GM12878 (cell line): ENCODE measurements at regions not wholly inside any gene's neighbourhood (a gene's known extent, or its start where the extent isn't known, plus 50 kb on each side); places are given as distances from the start of the nearest gene placed in this dataset.

Experiments used
- ATAC-seq: fragments of 200-7000 bp; cut with Tn5 transposase; 3 replicates; pipeline ENCODE4 v1.9.1; 2020; ENCODE audit warnings: mild to moderate bottlenecking, moderate library complexity
- BruUV-seq: library from RNA; stranded (reverse); fragments of 400-500 nt; replicated peaks from 2 replicates; lab custom pipeline; 2021; lab: Mats Ljungman, UMichigan
- CTCF ChIA-PET: fragments of 300-600 bp; sonication (Branson Sonifier 250); formaldehyde crosslinking; extraction: SDS; loops from one replicate; lab custom pipeline; 2021; ENCODE audit warnings: inconsistent platforms; lab: Yijun Ruan, JAX
- POLR2A ChIA-PET: fragments of 350-600 bp; formaldehyde crosslinking; extraction: SDS; loops from one replicate; lab custom pipeline; 2021; ENCODE audit warnings: inconsistent platforms; lab: Charles Lee
- RAD21 ChIA-PET: fragments of 300-600 bp; sonication (Branson Sonifier 250); formaldehyde crosslinking; loops from one replicate; lab custom pipeline; 2023; ENCODE audit warnings: antibody characterized with exemption; ENCODE audit not compliant: unreplicated experiment; lab: Charles Lee
- SMC1A ChIA-PET: fragments of 300-600 bp; sonication (Branson Sonifier 250); formaldehyde crosslinking; loops from one replicate; lab custom pipeline; 2023; ENCODE audit not compliant: unreplicated experiment, uncharacterized antibody; lab: Charles Lee
- DNase-seq: peaks from one replicate; pipeline ENCODE4 v3.0.0-alpha.2; 2011; ENCODE audit warnings: low read depth, low spot score
- FAIRE-seq: peaks from 3 replicates; lab custom pipeline; 2011; peaks lifted over from hg19 to GRCh38; lab: Jason Lieb, UNC
- H2AFZ ChIP-seq: 2 replicates; pipeline ENCODE4 v1.6.0; 2011; ENCODE audit warnings: low read depth, low read length, control low read depth; ENCODE audit not compliant: control insufficient read depth
- H3K27ac ChIP-seq: 2 replicates; pipeline ENCODE4 v1.5.1; 2011; ENCODE audit warnings: control low read depth; ENCODE audit not compliant: control insufficient read depth, insufficient read depth
- H3K27me3 ChIP-seq, 2 experiments: replicated peaks in 1 of 2; 2 replicates each; pipeline versions ENCODE4 v1.6.0 to v1.6.1; 2011; ENCODE audit warnings: low read length in 1 of 2; ENCODE audit not compliant: control insufficient read depth in 2 of 2, insufficient read depth in 2 of 2
- H3K36me3 ChIP-seq, 2 experiments: 2 replicates each; pipeline ENCODE4 v1.5.1; 2011; ENCODE audit warnings: low read length in 1 of 2; ENCODE audit not compliant: control insufficient read depth in 2 of 2, insufficient read depth in 2 of 2
- H3K4me1 ChIP-seq: 2 replicates; pipeline ENCODE4 v1.6.1; 2011; ENCODE audit warnings: mild to moderate bottlenecking, low read length, moderate library complexity, mixed read lengths; ENCODE audit not compliant: control insufficient read depth, insufficient read depth
- H3K4me2 ChIP-seq: 2 replicates; pipeline ENCODE4 v1.6.0; 2011; ENCODE audit warnings: control low read depth; ENCODE audit not compliant: control insufficient read depth, insufficient read depth
- H3K4me3 ChIP-seq: fragments of 200-600 bp; sonication (generic); 2 replicates; pipeline ENCODE4 v1.5.1; 2016
- H3K79me2 ChIP-seq: 2 replicates; pipeline ENCODE4 v1.6.0; 2011; ENCODE audit warnings: low read length; ENCODE audit not compliant: control insufficient read depth, insufficient read depth
- H3K9ac ChIP-seq: 2 replicates; pipeline ENCODE4 v1.8.0; 2011; ENCODE audit warnings: low read length, control low read depth, mixed read lengths; ENCODE audit not compliant: control insufficient read depth, insufficient read depth
- H3K9me3 ChIP-seq: replicated peaks from 3 replicates; pipeline ENCODE4 v1.5.1; 2011; ENCODE audit warnings: mild to moderate bottlenecking, low read length; ENCODE audit not compliant: control insufficient read depth, insufficient read depth
- H4K20me1 ChIP-seq: 2 replicates; pipeline ENCODE4 v1.6.0; 2011; ENCODE audit not compliant: control insufficient read depth, insufficient read depth
- ASH2L ChIP-seq: fragments of 300-600, 200-600 bp; sonication (generic); IDR thresholded peaks from 2 replicates; pipeline ENCODE4 v1.6.1; 2017; ENCODE audit warnings: low read depth, mild to moderate bottlenecking, borderline replicate concordance
- ATF7 ChIP-seq: fragments of 450-650 bp; IDR thresholded peaks from 2 replicates; pipeline ENCODE4 v1.6.1; 2016; ENCODE audit warnings: low read depth, mild to moderate bottlenecking
- BCL3 ChIP-seq: IDR thresholded peaks from 2 replicates; pipeline ENCODE4 v1.6.1; 2011; ENCODE audit warnings: borderline replicate concordance, low read depth, mild to moderate bottlenecking, moderate library complexity, low read length; ENCODE audit not compliant: insufficient read depth, poor library complexity, severe bottlenecking
- CEBPB ChIP-seq, 2 experiments: fragments of 150-350 bp in 1 of 2; IDR thresholded peaks; 2 replicates each; pipeline ENCODE4 v1.6.1; 2012 to 2014; ENCODE audit warnings: low read depth in 2 of 2, low read length in 2 of 2, borderline replicate concordance in 1 of 2, inconsistent platforms in 1 of 2
- CHD4 ChIP-seq: fragments of 200-600 bp; sonication (generic); IDR thresholded peaks from 2 replicates; pipeline ENCODE4 v1.6.1; 2016; ENCODE audit warnings: mild to moderate bottlenecking
- EP300 ChIP-seq, 2 experiments: fragments of 150-350 bp in 1 of 2; IDR thresholded peaks; 2 replicates each; pipeline ENCODE4 v1.6.1; 2011 to 2012; ENCODE audit warnings: low read depth in 2 of 2, low read length in 2 of 2, borderline replicate concordance in 1 of 2, improper control_type of control experiment in 1 of 2, inconsistent platforms in 1 of 2; ENCODE audit not compliant: control insufficient read depth in 1 of 2
- ETV6 ChIP-seq, 2 experiments: fragments of 450-650 bp in 1 of 2; IDR thresholded peaks in 1 of 2; conservative IDR thresholded peaks in 1 of 2; 2 replicates each; pipeline ENCODE4 v1.6.1; 2014; ENCODE audit warnings: antibody characterized with exemption in 1 of 2, borderline replicate concordance in 1 of 2, low read depth in 1 of 2, mild to moderate bottlenecking in 1 of 2, moderate library complexity in 1 of 2
- GATAD2B ChIP-seq: fragments of 450-650 bp; conservative IDR thresholded peaks from 2 replicates; pipeline ENCODE4 v1.6.1; 2017; ENCODE audit warnings: low read depth, mild to moderate bottlenecking, moderate library complexity
- HDAC2 ChIP-seq: fragments of 200-600 bp; sonication (generic); IDR thresholded peaks from 2 replicates; pipeline ENCODE4 v1.6.1; 2017
- IRF3 ChIP-seq: fragments of 450-650 bp; IDR thresholded peaks from 2 replicates; pipeline ENCODE4 v1.6.1; 2014; ENCODE audit warnings: mild to moderate bottlenecking
- KAT2A ChIP-seq: conservative IDR thresholded peaks from 2 replicates; pipeline ENCODE4 v1.6.1; 2011; ENCODE audit warnings: low read depth, low read length; ENCODE audit not compliant: control insufficient read depth
- PAX5 ChIP-seq: IDR thresholded peaks from 2 replicates; pipeline ENCODE4 v1.6.1; 2011; ENCODE audit warnings: low read depth, low read length, borderline replicate concordance
- PKNOX1 ChIP-seq: fragments of 450-650 bp; IDR thresholded peaks from 2 replicates; pipeline ENCODE4 v1.6.1; 2016; ENCODE audit warnings: mild to moderate bottlenecking
- POLR2AphosphoS2 ChIP-seq: IDR thresholded peaks from 2 replicates; pipeline ENCODE4 v1.6.1; 2011; ENCODE audit warnings: low read depth, mild to moderate bottlenecking, low read length, improper control_type of control experiment, moderate library complexity
- RELB ChIP-seq: fragments of 450-650 bp; IDR thresholded peaks from 2 replicates; pipeline ENCODE4 v1.6.1; 2017; ENCODE audit warnings: low read depth, mild to moderate bottlenecking, moderate library complexity
- SMAD1 ChIP-seq: fragments of 450-650 bp; IDR thresholded peaks from 2 replicates; pipeline ENCODE4 v1.6.1; 2018; ENCODE audit warnings: mild to moderate bottlenecking, low read depth; ENCODE audit not compliant: partially characterized antibody
- SUPT20H ChIP-seq: IDR thresholded peaks from 2 replicates; pipeline ENCODE4 v1.6.1; 2011; ENCODE audit warnings: low read depth, mild to moderate bottlenecking, low read length, moderate library complexity, borderline replicate concordance; ENCODE audit not compliant: control insufficient read depth
- YBX1 ChIP-seq: fragments of 450-650 bp; IDR thresholded peaks from 2 replicates; pipeline ENCODE4 v1.6.1; 2016; ENCODE audit warnings: antibody characterized with exemption
- in situ Hi-C: fragments of 300-500 bp; cut with MboI; formaldehyde crosslinking; loops from 9 replicates; pipeline ENCODE4 v1.14.3; 2018; ENCODE audit warnings: mixed read lengths
- intact Hi-C: fragments of 100-400 bp; cut with micrococcal nuclease; formaldehyde crosslinking; loops from one replicate; pipeline ENCODE4 v1.14.2; 2022; ENCODE audit not compliant: unreplicated experiment

GRCh38 chr4:124329134-124329533 lies 383.4 kb downstream of the ANKRD50 start:
- SMC1A ChIA-PET, result no interaction called here
- H3K4me3 ChIP-seq, result no peak overlapping the region
- ATAC-seq (no peak), DNase-seq (no peak), FAIRE-seq (no peak)
- no peaks in the 10 kb centered on the region for H3K36me3 ChIP-seq
- in situ Hi-C loops (loop anchor here (25.0 kb wide), 1 partner anchor 958 kb away; no protein-coding TSS in a partner anchor), intact Hi-C loops (loop anchor here (10.0 kb wide), 1 partner anchor 934 kb away; the partner anchor contains the start of gene SPRY1)
- RAD21 ChIA-PET, result no interaction called here
- H3K27ac ChIP-seq, result no peak overlapping the region
- no peak overlapping the region for H3K4me2 ChIP-seq
- no peaks in the 10 kb centered on the region for H3K9me3 ChIP-seq
- POLR2A ChIA-PET, result no interaction called here
- H3K4me1 ChIP-seq, result no peaks in the 10 kb centered on the region
- BruUV-seq, result no TSS peak
- no peak overlapping the region for H3K9ac ChIP-seq
- no peaks in the 10 kb centered on the region for H3K79me2 ChIP-seq
- no peaks in the 10 kb centered on the region; a peak in 1 of 4 replicates for H3K27me3 ChIP-seq
- no peaks in the 10 kb centered on the region for H4K20me1 ChIP-seq
- H2AFZ ChIP-seq, result no peak overlapping the region
- CTCF ChIA-PET, result no interaction called here
- TF ChIP-seq CHD4 (no peak), GATAD2B (no peak), CEBPB (IDR thresholded peaks at IDR 0.05; ENCODE audit: borderline replicate concordance in 1 of 2, low read depth in 2 of 2, low read length in 2 of 2) (no peak), RELB (no peak), ASH2L (no peak), EP300 (IDR thresholded peaks at IDR 0.05; ENCODE audit: borderline replicate concordance in 1 of 2, control insufficient read depth in 1 of 2, low read depth in 2 of 2, low read length in 2 of 2) (no peak), SUPT20H (no peak), KAT2A (no peak), POLR2AphosphoS2 (no peak), HDAC2 (no peak), IRF3 (no peak), PAX5 (no peak), YBX1 (no peak), ATF7 (no peak), SMAD1 (no peak), BCL3 (no peak), ETV6 (conservative IDR thresholded peaks at IDR 0.05 in 1 of 2, IDR thresholded peaks at IDR 0.05 in 1 of 2; ENCODE audit: borderline replicate concordance in 1 of 2, low read depth in 1 of 2) (no peak), PKNOX1 (no peak)
